GM23338 (cell line): ENCODE measurements at regions not wholly inside any gene's neighbourhood (a gene's known extent, or its start where the extent isn't known, plus 50 kb on each side); places are given as distances from the start of the nearest gene placed in this dataset.

Experiments used
- ATAC-seq: fragments of 200-7000 bp; cut with Tn5 transposase; 3 replicates; pipeline ENCODE4 v1.9.1; 2020
- DNase-seq: peaks from one replicate; pipeline ENCODE4 v3.0.0-alpha.2; 2015; ENCODE audit warnings: low spot score
- H2AFZ ChIP-seq: fragments of 200-600 bp; sonication (generic); 2 replicates; pipeline ENCODE4 v1.8.0; 2016; ENCODE audit warnings: antibody characterized with exemption, mild to moderate bottlenecking, moderate library complexity
- H3F3A ChIP-seq: fragments of 200-600 bp; sonication (generic); replicated peaks from 2 replicates; pipeline ENCODE4 v1.8.0; 2017; ENCODE audit warnings: antibody characterized with exemption, mixed run types, low read depth
- H3K27ac ChIP-seq: fragments of 200-600 bp; sonication (generic); 2 replicates; pipeline ENCODE4 v1.6.1; 2016; ENCODE audit warnings: low read depth
- H3K27me3 ChIP-seq: fragments of 200-600 bp; sonication (generic); 2 replicates; pipeline ENCODE4 v1.8.0; 2016; ENCODE audit warnings: mild to moderate bottlenecking, mixed run types, moderate library complexity; ENCODE audit not compliant: insufficient read depth
- H3K36me3 ChIP-seq: fragments of 200-600 bp; sonication (generic); 2 replicates; pipeline ENCODE4 v1.8.0; 2016; ENCODE audit warnings: mild to moderate bottlenecking; ENCODE audit not compliant: insufficient read depth
- H3K4me1 ChIP-seq: fragments of 200-600 bp; sonication (generic); 2 replicates; pipeline ENCODE4 v1.8.0; 2016; ENCODE audit warnings: mild to moderate bottlenecking, moderate library complexity; ENCODE audit not compliant: insufficient read depth
- H3K4me2 ChIP-seq: fragments of 200-600 bp; sonication (generic); 2 replicates; pipeline ENCODE4 v1.7.1; 2017; ENCODE audit warnings: mixed run types
- H3K4me3 ChIP-seq: fragments of 200-600 bp; sonication (generic); 2 replicates; pipeline ENCODE4 v1.6.1; 2016; ENCODE audit warnings: mixed run types
- H3K79me2 ChIP-seq: fragments of 200-600 bp; sonication (generic); replicated peaks from 2 replicates; pipeline ENCODE4 v1.8.0; 2017; ENCODE audit warnings: mild to moderate bottlenecking; ENCODE audit not compliant: insufficient read depth
- H3K9me2 ChIP-seq: fragments of 200-600 bp; sonication (generic); 2 replicates; pipeline ENCODE4 v1.8.0; 2017; ENCODE audit not compliant: insufficient read depth
- H4K20me1 ChIP-seq: fragments of 200-600 bp; sonication (generic); replicated peaks from 2 replicates; pipeline ENCODE4 v1.8.0; 2017; ENCODE audit warnings: mild to moderate bottlenecking; ENCODE audit not compliant: insufficient read depth
- H3K27ac Mint-ChIP-seq: 2 replicates; pipeline ENCODE4 v1.8.0; 2020; ENCODE audit warnings: inconsistent platforms, mild to moderate bottlenecking, moderate library complexity, mixed read lengths
- H3K27me3 Mint-ChIP-seq: 3 replicates; pipeline ENCODE4 v1.8.0; 2022; ENCODE audit warnings: low read depth, mild to moderate bottlenecking, moderate library complexity, mixed read lengths, inconsistent platforms; ENCODE audit not compliant: insufficient read depth, poor library complexity
- H3K36me3 Mint-ChIP-seq: 3 replicates; pipeline ENCODE4 v1.8.0; 2021; ENCODE audit warnings: low read depth, mild to moderate bottlenecking, inconsistent platforms, moderate library complexity, mixed read lengths
- H3K4me1 Mint-ChIP-seq: 3 replicates; pipeline ENCODE4 v1.8.0; 2020; ENCODE audit warnings: mild to moderate bottlenecking, inconsistent platforms, mixed read lengths
- H3K4me3 Mint-ChIP-seq: 3 replicates; pipeline ENCODE4 v1.8.0; 2021; ENCODE audit warnings: moderate library complexity, mild to moderate bottlenecking, inconsistent platforms, mixed read lengths
- H3K9me3 Mint-ChIP-seq: 3 replicates; pipeline ENCODE4 v1.8.0; 2020; ENCODE audit warnings: moderate library complexity, mild to moderate bottlenecking, inconsistent platforms, mixed read lengths
- CREB1 ChIP-seq: fragments of 250-450 bp; sonication (Bioruptor Pico); IDR thresholded peaks from 2 replicates; pipeline ENCODE4 v1.5.0; 2020; ENCODE audit warnings: low read depth, mild to moderate bottlenecking, moderate library complexity
- EZH2 ChIP-seq: fragments of 200-600 bp; sonication (generic); IDR thresholded peaks from one replicate; pipeline ENCODE4 v1.8.0; 2017; ENCODE audit warnings: antibody characterized with exemption, mild to moderate bottlenecking, low read depth; ENCODE audit not compliant: unreplicated experiment
- EZH2phosphoT487 ChIP-seq: fragments of 200-600 bp; sonication (generic); IDR thresholded peaks from one replicate; pipeline ENCODE4 v1.8.1; 2018; ENCODE audit warnings: antibody characterized with exemption; ENCODE audit not compliant: unreplicated experiment
- JUNB ChIP-seq: IDR thresholded peaks from one replicate; pipeline ENCODE4 v1.6.1; 2016; ENCODE audit warnings: antibody characterized with exemption; ENCODE audit not compliant: unreplicated experiment
- NANOG ChIP-seq: IDR thresholded peaks from 2 replicates; pipeline ENCODE4 v1.6.1; 2016; ENCODE audit warnings: antibody characterized with exemption, borderline replicate concordance
- POLR2AphosphoS5 ChIP-seq: IDR thresholded peaks from 2 replicates; pipeline ENCODE4 v1.6.1; 2016; ENCODE audit warnings: antibody characterized with exemption, low read depth
- STAT1 ChIP-seq: IDR thresholded peaks from one replicate; pipeline ENCODE4 v1.6.1; 2016; ENCODE audit warnings: antibody characterized with exemption; ENCODE audit not compliant: unreplicated experiment
- ZNF114 ChIP-seq: fragments of 250-450 bp; sonication (Bioruptor Pico); IDR thresholded peaks from 2 replicates; pipeline ENCODE4 v1.5.0; 2020; ENCODE audit warnings: mild to moderate bottlenecking, moderate library complexity
- ZNF331 ChIP-seq: fragments of 250-450 bp; sonication (Bioruptor Pico); IDR thresholded peaks from 2 replicates; pipeline ENCODE4 v1.5.0; 2020; ENCODE audit warnings: low read depth, mild to moderate bottlenecking, moderate library complexity
- TF ChIP-seq, protein P1 (sequence below), 2 experiments: fragments of 200-600 bp in 1 of 2; sonication (generic) in 1 of 2; conservative IDR thresholded peaks; 2 replicates each; pipeline versions ENCODE4 v1.5.1 to v1.6.1; 2016 to 2017; ENCODE audit warnings: antibody characterized with exemption in 2 of 2, low read depth in 2 of 2, mild to moderate bottlenecking in 2 of 2, moderate library complexity in 1 of 2
- TF ChIP-seq, protein P2 (sequence below): IDR thresholded peaks from 2 replicates; pipeline ENCODE4 v1.6.1; 2016; ENCODE audit warnings: antibody characterized with exemption
- TF ChIP-seq, protein P3 (sequence below): IDR thresholded peaks from one replicate; pipeline ENCODE4 v1.6.1; 2018; ENCODE audit warnings: antibody characterized with exemption; ENCODE audit not compliant: unreplicated experiment
- TF ChIP-seq, protein P4 (sequence below): fragments of 250-450 bp; sonication (Bioruptor Pico); IDR thresholded peaks from 2 replicates; pipeline ENCODE4 v1.5.0; 2020; ENCODE audit warnings: mild to moderate bottlenecking, moderate library complexity

DNA sequence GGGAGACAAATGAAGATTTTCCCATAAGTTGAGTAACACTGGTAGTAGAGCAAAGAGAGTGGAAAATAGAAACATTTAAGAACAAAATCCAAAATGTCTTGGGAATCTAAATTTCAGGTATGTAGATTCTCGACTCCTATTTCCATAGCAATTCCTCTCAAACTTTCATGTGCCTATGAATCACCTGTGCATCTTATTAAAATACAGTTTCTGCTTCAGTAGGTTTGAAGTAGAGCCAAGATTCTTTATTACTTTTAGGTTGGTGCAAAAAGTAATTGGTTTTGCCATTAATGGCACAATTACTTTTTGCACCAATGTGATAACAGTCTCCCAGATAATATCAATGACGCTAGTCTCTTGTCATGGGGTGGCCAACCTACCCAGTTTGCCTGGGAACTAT lies 115.3 kb upstream of the SLC5A12 start:
- H3K4me2 ChIP-seq: no peak overlapping the region
- no peaks in the 10 kb centered on the region for H3K27me3 ChIP-seq
- no peaks in the 10 kb centered on the region for H4K20me1 ChIP-seq
- H3F3A ChIP-seq: no peaks in the 10 kb centered on the region
- no peak overlapping the region for H3K27ac ChIP-seq
- Mint-ChIP-seq H3K4me1 (no peaks in the 10 kb centered on the region), H3K27ac (no peak overlapping the region), H3K36me3 (no peaks in the 10 kb centered on the region), H3K9me3 (no peaks in the 10 kb centered on the region), H3K4me3 (no peak overlapping the region), H3K27me3 (peaks cover 2% of the 10 kb centered on the region)
- no peak overlapping the region for H3K4me3 ChIP-seq
- ATAC-seq (no peak), DNase-seq (no peak)
- TF ChIP-seq EZH2: no peak
- TF ChIP-seq, protein P1, sequence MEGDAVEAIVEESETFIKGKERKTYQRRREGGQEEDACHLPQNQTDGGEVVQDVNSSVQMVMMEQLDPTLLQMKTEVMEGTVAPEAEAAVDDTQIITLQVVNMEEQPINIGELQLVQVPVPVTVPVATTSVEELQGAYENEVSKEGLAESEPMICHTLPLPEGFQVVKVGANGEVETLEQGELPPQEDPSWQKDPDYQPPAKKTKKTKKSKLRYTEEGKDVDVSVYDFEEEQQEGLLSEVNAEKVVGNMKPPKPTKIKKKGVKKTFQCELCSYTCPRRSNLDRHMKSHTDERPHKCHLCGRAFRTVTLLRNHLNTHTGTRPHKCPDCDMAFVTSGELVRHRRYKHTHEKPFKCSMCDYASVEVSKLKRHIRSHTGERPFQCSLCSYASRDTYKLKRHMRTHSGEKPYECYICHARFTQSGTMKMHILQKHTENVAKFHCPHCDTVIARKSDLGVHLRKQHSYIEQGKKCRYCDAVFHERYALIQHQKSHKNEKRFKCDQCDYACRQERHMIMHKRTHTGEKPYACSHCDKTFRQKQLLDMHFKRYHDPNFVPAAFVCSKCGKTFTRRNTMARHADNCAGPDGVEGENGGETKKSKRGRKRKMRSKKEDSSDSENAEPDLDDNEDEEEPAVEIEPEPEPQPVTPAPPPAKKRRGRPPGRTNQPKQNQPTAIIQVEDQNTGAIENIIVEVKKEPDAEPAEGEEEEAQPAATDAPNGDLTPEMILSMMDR (conservative IDR thresholded peaks at IDR 0.05; ENCODE audit: low read depth in 2 of 2): no peak
- TF ChIP-seq, protein P2, sequence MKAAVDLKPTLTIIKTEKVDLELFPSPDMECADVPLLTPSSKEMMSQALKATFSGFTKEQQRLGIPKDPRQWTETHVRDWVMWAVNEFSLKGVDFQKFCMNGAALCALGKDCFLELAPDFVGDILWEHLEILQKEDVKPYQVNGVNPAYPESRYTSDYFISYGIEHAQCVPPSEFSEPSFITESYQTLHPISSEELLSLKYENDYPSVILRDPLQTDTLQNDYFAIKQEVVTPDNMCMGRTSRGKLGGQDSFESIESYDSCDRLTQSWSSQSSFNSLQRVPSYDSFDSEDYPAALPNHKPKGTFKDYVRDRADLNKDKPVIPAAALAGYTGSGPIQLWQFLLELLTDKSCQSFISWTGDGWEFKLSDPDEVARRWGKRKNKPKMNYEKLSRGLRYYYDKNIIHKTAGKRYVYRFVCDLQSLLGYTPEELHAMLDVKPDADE: no peak
- TF ChIP-seq CREB1 (CRISPR knock-in tag): no peak
- no peak for TF ChIP-seq STAT1
- no peak for TF ChIP-seq NANOG
- TF ChIP-seq, protein P3, sequence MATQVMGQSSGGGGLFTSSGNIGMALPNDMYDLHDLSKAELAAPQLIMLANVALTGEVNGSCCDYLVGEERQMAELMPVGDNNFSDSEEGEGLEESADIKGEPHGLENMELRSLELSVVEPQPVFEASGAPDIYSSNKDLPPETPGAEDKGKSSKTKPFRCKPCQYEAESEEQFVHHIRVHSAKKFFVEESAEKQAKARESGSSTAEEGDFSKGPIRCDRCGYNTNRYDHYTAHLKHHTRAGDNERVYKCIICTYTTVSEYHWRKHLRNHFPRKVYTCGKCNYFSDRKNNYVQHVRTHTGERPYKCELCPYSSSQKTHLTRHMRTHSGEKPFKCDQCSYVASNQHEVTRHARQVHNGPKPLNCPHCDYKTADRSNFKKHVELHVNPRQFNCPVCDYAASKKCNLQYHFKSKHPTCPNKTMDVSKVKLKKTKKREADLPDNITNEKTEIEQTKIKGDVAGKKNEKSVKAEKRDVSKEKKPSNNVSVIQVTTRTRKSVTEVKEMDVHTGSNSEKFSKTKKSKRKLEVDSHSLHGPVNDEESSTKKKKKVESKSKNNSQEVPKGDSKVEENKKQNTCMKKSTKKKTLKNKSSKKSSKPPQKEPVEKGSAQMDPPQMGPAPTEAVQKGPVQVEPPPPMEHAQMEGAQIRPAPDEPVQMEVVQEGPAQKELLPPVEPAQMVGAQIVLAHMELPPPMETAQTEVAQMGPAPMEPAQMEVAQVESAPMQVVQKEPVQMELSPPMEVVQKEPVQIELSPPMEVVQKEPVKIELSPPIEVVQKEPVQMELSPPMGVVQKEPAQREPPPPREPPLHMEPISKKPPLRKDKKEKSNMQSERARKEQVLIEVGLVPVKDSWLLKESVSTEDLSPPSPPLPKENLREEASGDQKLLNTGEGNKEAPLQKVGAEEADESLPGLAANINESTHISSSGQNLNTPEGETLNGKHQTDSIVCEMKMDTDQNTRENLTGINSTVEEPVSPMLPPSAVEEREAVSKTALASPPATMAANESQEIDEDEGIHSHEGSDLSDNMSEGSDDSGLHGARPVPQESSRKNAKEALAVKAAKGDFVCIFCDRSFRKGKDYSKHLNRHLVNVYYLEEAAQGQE: no peak
- no peak for TF ChIP-seq EZH2phosphoT487
- TF ChIP-seq ZNF331 (CRISPR knock-in tag): no peak
- TF ChIP-seq, protein P4, sequence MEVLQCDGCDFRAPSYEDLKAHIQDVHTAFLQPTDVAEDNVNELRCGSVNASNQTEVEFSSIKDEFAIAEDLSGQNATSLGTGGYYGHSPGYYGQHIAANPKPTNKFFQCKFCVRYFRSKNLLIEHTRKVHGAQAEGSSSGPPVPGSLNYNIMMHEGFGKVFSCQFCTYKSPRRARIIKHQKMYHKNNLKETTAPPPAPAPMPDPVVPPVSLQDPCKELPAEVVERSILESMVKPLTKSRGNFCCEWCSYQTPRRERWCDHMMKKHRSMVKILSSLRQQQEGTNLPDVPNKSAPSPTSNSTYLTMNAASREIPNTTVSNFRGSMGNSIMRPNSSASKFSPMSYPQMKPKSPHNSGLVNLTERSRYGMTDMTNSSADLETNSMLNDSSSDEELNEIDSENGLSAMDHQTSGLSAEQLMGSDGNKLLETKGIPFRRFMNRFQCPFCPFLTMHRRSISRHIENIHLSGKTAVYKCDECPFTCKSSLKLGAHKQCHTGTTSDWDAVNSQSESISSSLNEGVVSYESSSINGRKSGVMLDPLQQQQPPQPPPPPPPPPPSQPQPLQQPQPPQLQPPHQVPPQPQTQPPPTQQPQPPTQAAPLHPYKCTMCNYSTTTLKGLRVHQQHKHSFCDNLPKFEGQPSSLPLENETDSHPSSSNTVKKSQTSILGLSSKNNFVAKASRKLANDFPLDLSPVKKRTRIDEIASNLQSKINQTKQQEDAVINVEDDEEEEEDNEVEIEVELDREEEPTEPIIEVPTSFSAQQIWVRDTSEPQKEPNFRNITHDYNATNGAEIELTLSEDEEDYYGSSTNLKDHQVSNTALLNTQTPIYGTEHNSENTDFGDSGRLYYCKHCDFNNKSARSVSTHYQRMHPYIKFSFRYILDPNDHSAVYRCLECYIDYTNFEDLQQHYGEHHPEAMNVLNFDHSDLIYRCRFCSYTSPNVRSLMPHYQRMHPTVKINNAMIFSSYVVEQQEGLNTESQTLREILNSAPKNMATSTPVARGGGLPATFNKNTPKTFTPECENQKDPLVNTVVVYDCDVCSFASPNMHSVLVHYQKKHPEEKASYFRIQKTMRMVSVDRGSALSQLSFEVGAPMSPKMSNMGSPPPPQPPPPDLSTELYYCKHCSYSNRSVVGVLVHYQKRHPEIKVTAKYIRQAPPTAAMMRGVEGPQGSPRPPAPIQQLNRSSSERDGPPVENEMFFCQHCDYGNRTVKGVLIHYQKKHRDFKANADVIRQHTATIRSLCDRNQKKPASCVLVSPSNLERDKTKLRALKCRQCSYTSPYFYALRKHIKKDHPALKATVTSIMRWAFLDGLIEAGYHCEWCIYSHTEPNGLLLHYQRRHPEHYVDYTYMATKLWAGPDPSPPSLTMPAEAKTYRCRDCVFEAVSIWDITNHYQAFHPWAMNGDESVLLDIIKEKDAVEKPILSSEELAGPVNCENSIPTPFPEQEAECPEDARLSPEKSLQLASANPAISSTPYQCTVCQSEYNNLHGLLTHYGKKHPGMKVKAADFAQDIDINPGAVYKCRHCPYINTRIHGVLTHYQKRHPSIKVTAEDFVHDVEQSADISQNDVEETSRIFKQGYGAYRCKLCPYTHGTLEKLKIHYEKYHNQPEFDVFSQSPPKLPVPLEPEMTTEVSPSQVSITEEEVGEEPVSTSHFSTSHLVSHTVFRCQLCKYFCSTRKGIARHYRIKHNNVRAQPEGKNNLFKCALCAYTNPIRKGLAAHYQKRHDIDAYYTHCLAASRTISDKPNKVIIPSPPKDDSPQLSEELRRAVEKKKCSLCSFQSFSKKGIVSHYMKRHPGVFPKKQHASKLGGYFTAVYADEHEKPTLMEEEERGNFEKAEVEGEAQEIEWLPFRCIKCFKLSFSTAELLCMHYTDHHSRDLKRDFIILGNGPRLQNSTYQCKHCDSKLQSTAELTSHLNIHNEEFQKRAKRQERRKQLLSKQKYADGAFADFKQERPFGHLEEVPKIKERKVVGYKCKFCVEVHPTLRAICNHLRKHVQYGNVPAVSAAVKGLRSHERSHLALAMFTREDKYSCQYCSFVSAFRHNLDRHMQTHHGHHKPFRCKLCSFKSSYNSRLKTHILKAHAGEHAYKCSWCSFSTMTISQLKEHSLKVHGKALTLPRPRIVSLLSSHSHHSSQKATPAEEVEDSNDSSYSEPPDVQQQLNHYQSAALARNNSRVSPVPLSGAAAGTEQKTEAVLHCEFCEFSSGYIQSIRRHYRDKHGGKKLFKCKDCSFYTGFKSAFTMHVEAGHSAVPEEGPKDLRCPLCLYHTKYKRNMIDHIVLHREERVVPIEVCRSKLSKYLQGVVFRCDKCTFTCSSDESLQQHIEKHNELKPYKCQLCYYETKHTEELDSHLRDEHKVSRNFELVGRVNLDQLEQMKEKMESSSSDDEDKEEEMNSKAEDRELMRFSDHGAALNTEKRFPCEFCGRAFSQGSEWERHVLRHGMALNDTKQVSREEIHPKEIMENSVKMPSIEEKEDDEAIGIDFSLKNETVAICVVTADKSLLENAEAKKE (CRISPR knock-in tag): no peak
- TF ChIP-seq ZNF114: no peak
- TF ChIP-seq JUNB: no peak
- no peak for TF ChIP-seq POLR2AphosphoS5
- H3K4me1 ChIP-seq: no peaks in the 10 kb centered on the region
- no peaks in the 10 kb centered on the region for H3K9me2 ChIP-seq
- no peak overlapping the region for H2AFZ ChIP-seq
- H3K79me2 ChIP-seq: no peaks in the 10 kb centered on the region
- H3K36me3 ChIP-seq: no peaks in the 10 kb centered on the region
